Left renal pelvis (tissue), 4 donors: ENCODE measurements at regions not wholly inside any gene's neighbourhood (a gene's known extent, or its start where the extent isn't known, plus 50 kb on each side); places are given as distances from the start of the nearest gene placed in this dataset.
A peak's percentile ranks its signal among the peaks of the same experiment; 100 is the strongest.

Experiments used
- DNase-seq, 4 donors: peaks; one replicate each; pipeline ENCODE4 v3.0.0-alpha.2; 2013; ENCODE audit warnings: low read depth in 4 of 4, low spot score in 3 of 4

DNA sequence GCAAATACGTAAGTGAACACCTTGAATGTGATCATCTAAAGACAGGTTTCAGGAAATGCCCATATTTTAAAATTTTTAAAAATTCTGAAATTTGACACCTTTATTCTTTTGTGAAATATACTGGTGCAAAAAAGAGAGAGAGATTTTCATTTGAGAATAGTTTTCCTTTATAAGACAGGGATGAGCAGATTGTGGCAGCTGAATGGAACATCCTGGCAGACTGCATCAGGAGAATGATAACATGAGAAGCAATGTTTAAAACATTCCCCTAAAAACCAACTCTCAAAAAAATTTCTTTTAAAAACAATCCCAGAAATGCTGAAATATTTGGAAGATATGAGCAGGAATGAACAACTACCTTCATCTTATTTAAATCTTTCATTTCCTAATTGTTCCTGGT is 744.8 kb upstream of the ID2 start:
- DNase-seq: no peak

DNA sequence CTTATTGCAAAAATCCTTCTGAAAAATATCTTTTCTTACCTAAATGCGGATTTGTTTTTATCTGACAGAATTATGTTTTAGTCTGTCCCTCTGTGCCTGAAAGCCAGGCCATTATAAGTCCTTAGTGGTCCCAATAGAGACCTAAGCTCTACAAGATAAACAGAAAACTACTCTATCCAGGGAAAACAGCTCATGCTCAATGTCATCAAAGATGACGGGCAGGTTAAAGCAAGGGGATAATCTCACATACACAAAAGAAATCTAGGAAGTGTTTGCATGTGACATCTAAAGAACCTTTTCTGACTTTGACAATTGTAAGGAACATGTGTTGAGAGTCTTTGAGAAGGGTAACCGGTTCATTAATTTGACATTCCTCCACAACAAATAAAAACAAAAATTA is 741.1 kb upstream of the ID2 start:
- DNase-seq: no peak

DNA sequence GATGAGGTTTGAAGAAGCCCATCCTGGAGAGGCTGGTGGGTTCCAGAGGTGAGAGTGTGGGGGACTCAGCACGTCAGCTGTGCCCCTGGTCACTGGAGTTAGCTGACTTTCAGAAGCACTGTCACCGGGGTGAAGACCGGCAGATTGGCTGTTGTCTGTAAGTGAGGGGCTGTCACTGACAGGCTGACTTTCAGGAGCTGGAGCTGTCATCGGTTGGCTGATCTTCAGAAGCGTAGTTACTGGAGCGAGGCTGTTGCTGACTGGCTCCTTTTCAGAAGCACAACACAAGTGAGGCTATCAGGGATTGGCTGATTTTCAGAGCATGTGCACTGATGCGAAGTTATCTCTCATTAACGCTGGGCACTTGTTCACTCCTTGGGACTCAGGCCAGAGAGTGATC is 738.4 kb upstream of the ID2 start:
- DNase-seq: no peak

DNA sequence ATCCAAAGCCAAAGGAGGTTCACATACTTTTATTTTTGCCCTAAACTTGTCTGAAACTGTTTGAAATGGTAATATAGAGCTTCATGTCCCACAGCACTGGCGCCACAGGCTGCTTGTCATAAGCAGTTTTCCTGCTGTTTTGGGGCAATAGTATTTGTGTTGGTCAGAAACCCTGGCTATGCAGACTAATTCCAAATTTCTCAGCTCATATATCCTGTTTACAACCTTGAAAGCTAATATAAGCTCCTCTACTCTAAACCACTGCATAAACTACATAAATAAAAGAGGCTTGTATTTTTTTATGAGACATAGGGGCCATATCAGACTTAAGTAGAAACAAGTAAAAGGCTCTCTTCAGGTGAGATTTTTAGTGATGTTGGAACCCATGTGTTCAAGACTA is 736.8 kb upstream of the ID2 start:
- DNase-seq: peak in 2 of 4 donors; percentile 15 to 24

DNA sequence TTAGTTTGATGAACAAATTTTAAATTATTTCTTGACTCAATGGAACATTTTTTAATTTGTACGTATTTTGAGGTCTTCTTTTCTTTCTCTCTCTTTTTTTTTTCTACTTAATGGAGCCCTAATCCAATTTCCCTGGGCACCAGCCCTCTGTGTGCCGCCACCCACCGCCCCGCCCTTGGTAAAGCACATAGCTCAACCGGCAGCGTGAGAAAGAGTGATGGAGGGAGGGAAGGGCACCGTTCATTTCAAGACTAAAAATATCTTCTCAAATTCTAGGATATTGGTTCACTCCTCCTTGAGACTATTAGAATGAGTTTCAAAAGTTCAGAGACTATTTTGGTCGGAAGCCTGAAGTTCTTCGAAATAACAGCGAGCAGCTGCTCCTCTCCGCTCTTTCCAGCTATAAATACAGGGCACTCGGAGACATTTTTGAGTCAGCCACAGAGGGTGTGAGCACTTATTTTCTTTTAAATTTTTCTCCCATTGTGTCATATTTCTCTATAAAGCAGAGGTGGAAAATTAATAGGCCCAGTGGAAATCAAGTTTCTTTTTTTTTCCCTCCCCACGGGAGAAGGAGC is 731.7 kb upstream of the ID2 start:
- peak in 2 of 4 donors; percentile 22 to 28 for DNase-seq

DNA sequence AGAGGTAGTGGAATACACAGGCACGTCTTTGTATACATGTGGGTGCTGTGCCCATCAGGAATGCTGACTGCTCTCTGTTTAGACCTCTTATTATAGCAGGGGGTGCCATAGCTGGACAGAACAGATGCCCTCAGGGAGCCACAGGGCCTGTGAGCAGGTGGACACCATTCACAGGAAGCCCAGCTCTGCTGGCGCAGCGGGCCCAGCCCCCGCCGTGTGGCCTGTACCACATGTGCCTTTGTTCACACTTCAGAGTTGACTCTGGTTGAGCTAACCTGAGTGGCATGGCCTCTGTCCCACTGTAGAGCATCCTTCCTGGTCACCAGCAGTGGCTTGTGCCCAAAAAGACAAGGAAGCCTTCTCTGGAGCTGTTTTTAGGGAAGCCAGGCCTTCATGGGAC is 730.9 kb upstream of the ID2 start:
- DNase-seq: no peak

DNA sequence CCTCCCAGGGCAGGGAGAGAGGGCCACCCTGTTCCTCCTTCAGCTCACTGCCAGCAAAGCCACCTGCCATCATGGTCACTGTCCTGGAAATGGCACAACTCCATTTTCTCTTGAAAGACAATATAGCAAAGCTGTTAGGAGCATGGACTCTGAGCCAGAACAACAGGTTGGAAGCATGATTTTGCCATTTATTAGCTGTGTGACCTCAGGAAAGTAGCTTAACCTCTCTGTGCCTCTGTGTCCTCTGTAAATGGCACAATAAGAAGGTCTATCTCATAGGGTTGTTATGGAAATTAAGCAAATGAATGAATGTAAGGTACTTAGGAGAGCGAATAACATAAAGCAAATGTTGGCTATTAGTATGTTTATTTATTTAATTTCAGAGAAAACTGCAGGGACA is 730.4 kb upstream of the ID2 start:
- DNase-seq: no peak

DNA sequence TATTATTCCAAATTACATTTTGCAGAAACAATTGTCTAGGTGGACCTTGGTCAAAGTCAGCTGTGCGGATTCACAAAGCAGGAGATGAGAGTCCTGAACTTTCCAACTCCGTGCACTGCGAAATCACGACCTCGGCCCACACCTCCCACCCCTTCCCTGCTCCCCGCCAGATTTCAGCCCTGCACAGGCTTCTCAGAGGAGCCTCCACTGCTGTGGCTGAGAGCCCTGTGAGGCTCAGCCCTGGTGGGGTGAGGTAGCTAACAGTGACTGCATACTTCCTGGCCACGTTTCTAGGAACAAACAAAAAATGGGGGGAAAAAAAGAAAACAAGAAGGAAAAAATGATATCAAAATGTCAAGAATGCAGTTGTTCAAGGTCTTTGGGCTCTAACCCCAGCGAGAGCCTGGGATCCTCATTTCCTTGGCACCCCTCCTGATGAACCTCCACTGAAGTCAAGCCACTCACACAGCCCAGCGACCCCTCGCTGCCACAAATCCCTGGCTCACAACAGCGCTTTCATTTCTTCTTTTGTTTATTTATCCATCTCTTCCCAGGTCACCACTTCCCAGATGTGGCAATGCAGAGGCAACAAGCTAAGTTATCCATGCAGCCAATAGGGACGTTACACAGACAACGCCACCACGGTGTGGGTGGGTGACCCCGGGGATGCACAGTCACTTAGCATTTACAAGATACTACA is 729.7 kb upstream of the ID2 start:
- no peak for DNase-seq

DNA sequence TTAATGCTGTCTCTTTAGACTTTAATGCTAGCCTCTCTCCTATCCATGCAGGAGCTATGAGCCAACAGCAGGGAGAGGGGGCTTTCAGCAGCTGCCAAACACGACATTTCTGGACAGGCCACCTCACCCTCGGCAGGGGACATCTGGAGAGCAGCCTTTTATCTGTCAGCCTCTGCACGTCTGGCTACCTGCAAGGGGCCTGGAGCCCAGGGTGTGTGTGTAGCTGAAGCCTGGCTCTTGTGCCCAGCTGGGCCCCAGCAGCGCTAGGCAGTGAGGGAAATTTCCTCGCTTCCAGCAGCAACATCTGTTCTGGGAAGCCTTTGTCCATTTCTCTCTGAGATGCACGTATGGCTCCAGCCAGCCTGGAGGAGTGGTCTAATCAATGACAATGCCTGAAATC is 728.7 kb upstream of the ID2 start:
- no peak for DNase-seq

DNA sequence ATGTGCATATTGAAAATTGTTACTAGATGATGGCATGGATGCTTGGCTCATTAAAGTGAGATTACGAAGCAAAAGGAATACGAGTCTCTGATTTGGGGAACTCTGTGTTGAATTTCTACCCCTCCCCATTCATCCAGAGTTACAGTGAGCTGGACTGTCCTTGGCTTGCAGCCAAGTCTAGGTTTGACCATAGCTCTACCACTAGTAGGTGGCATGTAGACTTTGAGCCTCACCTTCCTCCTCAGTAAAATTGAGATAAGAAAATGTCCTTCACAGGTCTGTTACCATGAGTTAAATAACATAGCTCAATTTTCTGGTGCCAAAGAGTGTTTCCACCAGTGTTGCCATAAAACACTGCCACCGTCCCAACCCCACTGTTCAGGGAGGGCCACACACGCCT is 727.6 kb upstream of the ID2 start:
- DNase-seq: no peak

DNA sequence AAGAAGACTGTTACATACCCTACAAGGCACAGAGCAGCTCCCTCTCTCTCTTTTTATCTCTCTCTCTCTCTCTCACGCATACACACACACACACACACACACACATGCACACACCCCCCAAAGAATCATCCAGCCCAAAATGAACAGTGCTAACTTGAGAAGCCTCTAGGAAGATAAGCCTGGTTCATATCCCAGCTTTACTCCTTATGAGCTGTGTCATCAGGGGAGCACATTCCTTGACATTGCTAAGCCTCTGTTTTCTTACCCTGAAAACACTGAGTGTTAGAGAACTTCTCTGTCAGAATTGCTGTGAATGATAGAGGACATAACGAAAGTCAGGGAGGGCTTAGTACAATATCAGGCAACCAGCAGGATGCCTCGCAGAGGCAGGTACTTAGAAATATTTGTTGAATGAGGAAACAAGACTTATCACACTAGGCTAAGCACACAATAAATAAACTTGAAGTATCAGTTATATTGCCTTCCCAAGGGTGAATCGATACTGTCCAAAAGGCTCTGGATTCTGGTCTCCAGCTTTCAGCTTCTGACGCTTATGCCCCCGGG is 725.6 kb upstream of the ID2 start:
- DNase-seq: no peak

DNA sequence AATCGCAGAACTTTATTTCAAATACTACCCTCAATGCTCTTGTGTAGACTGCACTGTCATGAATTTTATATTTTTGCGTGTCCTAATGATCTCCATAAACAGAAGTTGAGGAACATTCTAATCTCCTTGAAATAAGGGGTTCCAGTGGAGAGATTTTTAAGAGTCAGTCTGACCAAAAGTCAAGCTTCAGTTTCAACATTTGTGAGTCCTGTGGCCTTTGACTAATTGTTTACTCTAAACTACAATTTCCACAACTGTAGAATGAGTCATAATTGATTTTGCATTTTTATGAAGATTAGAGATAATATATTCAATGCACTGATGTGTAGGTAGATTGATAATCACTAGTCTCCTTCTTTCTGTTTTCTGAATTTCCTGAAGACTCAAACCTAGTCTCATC is 720.3 kb upstream of the ID2 start:
- no peak for DNase-seq

DNA sequence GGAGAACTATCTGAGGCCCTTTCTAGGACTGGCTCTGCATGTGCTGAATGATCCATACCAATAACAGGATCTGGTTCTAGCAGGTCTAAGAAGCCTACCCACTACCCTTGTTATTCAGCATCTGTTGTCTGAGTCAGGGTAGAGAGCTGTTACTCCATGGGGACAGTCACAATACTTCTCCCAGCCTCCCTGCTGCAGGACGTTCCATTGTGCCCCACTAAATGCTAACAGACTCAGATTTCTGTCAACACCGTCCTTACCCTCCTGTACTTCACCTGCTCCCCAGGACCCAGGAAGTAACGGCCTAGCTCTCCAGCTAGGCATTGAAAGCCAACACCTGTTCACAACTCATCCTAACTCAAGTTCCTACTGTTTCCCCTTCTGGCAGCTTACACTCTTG is 719.7 kb upstream of the ID2 start:
- DNase-seq: no peak

DNA sequence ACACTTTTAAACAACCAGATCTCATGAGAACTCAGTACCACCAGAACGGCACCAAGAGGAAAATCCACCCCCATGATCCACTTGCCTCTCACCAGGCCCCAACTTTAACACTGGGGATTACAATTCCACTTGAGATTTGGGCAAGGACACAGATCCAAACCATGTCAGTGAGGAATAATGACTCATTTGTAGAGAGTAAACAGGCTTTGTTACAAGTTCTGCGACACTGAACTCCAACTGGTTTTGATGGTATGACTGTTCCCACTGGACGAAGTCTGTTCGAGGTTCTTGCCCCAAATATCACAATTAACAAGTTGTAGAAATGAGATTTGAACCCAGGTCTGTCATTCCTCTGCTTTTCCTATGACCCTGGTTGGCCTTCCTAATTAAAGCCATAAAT is 718.1 kb upstream of the ID2 start:
- no peak for DNase-seq

DNA sequence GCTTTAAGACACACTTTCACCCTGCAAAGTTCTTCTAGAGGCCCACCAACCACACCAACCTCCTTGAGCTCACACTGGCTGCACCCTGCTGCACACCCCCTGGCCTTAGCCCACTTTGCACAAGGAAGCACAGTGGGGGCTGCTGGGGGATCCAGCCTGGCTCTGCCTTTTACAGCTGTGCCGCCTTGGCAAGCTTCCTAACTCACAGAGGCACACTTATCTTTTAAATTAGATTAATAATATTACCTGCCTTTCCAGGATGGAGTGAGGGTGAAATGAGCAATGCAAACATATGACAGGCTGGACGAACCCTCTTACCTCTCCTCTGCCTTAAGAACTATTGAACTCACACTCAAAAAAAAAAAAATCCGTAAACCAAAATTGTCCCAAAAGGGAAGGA is 715.8 kb upstream of the ID2 start:
- DNase-seq: no peak

DNA sequence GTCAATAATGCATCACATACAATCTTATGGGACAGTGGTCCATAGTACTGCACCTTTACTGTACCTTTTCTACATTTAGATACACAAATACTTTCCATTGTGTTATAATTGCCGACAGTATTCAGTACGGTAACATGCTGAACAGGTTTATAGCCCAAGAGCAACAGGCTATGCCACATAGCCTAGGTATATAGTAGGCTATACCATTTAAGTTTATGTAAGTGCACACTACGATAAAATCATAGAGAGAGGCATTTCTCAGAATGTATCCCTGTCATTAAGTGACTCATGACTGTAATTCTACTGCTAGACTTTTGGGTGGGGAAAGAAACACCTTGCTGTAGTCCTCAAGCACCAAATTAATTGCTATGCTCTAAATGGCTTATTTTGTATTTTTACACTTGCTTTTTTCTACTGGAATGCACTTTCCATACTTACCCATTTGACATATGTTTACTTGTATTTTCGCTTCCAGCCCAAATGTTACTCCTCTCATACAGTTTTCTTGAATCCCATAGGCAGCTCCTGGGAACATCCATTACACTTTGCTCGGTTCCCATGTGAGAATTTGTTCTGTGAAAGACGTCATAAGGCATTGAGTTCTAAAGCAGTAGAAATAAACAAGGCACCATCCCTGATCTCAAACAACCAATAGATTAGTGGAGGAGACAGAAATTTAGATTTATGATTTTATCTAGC is 714.0 kb upstream of the ID2 start:
- no peak for DNase-seq

DNA sequence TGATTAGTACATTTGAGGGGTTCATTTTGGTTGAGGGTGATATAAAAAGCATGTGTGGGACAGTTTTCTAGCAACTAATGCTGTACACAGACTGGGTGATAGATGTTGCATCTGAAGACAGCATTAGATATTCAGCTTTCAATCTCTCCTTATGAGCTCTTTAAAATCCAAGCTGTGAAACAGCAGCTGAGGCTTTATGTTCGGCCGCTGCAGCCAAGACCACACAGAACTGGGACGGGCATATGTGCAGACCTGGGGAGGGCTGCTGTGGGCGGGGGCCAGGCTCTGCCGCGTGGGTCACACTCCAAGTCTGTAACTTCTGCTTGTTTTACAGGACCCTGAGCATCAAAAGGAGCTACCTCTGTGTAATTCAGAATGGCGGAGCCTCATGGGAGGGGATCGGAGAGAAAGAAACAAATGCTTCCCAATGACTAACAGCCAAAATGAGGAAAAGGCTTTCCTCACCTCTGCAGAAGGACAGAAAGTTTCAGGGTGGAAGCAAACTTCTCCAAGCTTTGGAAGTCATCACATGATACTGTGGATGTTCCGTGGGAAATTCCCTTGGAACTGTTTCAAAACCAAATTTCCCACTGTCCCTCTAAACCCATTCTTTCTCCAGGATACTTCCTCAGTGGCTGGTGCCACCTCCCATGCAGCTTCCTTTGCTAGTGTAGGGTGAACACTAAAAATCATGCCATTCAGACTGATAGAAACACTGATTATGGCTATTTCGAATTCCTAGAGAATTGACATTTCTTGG is 711.9 kb upstream of the ID2 start:
- no peak for DNase-seq

DNA sequence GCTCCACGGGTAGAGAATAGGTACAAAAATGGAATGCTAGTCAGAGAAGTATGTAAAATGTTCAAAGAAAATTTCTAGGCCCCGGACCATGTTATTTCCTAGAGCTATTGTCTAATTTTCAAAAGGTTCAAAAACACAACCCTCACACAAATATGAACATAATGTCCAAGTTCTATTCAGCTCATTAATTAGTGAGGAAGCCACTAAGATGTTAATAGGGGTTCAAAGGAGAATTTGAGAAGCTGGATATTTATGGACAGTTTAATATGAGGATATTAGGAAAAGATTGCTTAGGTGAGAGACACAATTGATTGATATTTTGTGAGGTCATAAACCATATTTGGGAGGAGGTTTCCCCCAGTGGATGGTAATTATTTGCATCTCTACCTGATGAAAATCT is 710.6 kb upstream of the ID2 start:
- DNase-seq: no peak

DNA sequence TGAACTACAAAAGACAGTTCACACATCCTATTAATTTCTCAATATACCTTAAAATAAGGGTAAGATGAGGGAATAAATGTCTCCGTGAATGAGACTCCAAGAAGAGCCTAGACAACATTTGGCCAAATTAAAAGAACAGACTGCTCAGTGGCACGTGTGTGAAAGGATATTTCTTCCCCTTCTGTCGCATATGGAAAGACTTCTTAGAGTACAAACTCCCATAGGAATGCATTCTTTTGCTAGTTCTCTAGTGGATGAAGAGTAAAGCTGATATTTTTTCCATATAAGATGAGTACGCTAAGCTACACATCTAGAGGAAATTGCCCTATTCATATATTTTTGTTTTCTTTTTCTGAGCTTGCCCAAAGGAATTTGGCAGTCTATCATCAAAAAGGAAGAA is 710.0 kb upstream of the ID2 start:
- DNase-seq: no peak

DNA sequence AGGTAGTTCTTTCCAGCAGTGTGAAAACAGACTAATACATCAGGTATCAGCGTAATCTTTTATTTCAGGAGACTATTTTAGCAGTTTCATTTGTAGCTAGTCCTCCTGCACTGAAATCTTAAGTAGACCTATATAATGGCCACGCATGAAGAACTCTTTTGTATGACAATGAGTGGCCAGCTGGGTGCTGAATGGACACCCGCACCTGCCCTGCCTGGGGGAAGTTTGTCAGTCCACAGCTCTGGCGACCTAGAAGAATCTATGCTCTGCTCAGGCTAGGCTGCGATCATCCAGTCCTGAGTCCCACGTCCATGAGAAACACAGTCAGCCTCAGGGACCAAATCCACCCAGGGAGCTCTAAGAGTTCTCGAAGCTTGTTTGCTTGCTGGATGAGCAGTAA is 709.2 kb upstream of the ID2 start:
- DNase-seq: no peak

DNA sequence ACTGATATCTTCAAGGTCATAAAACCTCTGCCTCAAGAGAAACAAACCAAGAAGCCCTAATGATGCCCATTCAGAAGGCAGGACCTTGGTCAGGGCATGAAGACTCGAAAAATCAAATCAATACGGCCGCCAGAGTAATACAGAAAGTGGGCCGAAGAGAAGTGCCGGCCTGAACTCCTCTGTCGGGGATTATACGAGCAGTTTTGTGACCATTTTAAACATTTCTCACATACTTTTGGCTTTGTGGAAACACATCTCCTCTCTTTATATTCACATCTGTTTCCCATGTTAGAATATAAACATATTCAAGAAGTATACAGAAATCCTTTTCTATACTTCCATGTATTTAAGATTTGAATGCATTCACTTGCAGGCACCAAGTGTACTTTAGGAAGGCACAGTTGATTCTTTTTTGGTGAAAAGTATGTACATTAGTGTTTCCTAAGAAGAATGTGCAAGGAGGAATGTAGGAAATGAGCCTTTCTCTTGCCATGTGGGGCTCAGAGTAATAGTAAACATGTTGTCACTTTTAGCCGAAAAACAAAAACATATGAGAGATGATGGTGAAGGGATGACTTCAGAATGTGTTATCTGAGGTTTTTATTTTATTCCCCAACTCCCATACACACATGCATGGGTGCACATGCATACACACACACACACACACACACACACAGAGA is 707.9 kb upstream of the ID2 start:
- DNase-seq: no peak
